GM06990 (cell line): ENCODE measurements at regions not wholly inside any gene's neighbourhood (a gene's known extent, or its start where the extent isn't known, plus 50 kb on each side); places are given as distances from the start of the nearest gene placed in this dataset.

Experiments used
- DNase-seq: peaks from one replicate; pipeline ENCODE4 v3.0.0-alpha.2; 2011; ENCODE audit not compliant: insufficient read length; ENCODE audit errors: extremely low read depth
- H3K27me3 ChIP-seq: replicated peaks from 2 replicates; pipeline ENCODE4 v1.6.0; 2011; ENCODE audit warnings: low read length; ENCODE audit not compliant: control insufficient read depth, insufficient read depth
- H3K36me3 ChIP-seq: 2 replicates; pipeline ENCODE4 v1.5.1; 2011; ENCODE audit warnings: low read length; ENCODE audit not compliant: control insufficient read depth, insufficient read depth
- H3K4me3 ChIP-seq: replicated peaks from 2 replicates; pipeline ENCODE4 v1.5.1; 2011; ENCODE audit warnings: low read depth, mild to moderate bottlenecking, control low read depth, low read length
- CTCF ChIP-seq: IDR thresholded peaks from 2 replicates; pipeline ENCODE4 v1.5.1; 2011; ENCODE audit warnings: low read length, control low read depth, mild to moderate bottlenecking, inconsistent platforms; ENCODE audit not compliant: insufficient read depth, poor library complexity, severe bottlenecking

- TF ChIP-seq CTCF: no peak
- Histone ChIP-seq H3K36me3 (no peaks in the 10 kb centered on the region), H3K4me3 (no peak overlapping the region)
These were observed 193.0 kb upstream of the THSD7B start for GRCh38 chr2:136572335-136572734.

GRCh38 chr2:136557203-136557602 lies 208.1 kb upstream of the THSD7B start:
- DNase-seq: no peak
- H3K27me3 ChIP-seq: no peaks in the 10 kb centered on the region; the same call in 1 of the 2 replicates
- H3K4me3 ChIP-seq: no peak overlapping the region
- no peak for TF ChIP-seq CTCF
- no peaks in the 10 kb centered on the region for H3K36me3 ChIP-seq

More at GRCh38 chr2:136572335-136572734, 193.0 kb upstream of the THSD7B start:
- no peaks in the 10 kb centered on the region; the same call in 1 of the 2 replicates for H3K27me3 ChIP-seq
- DNase-seq: no peak

- no peaks in the 10 kb centered on the region for H3K36me3 ChIP-seq
- no peaks in the 10 kb centered on the region; the same call in 1 of the 2 replicates for H3K27me3 ChIP-seq
- TF ChIP-seq CTCF: no peak
- no peak for DNase-seq
- H3K4me3 ChIP-seq: no peak overlapping the region
These were observed 215.2 kb upstream of the THSD7B start for GRCh38 chr2:136550181-136550580.

GRCh38 chr2:136539355-136539754 lies 226.0 kb upstream of the THSD7B start:
- Histone ChIP-seq H3K27me3 (no peaks in the 10 kb centered on the region), H3K36me3 (no peaks in the 10 kb centered on the region), H3K4me3 (no peak overlapping the region)
- TF ChIP-seq CTCF: no peak
- no peak for DNase-seq

- no peak for DNase-seq
- TF ChIP-seq CTCF: no peak
These were observed 226.9 kb upstream of the THSD7B start for GRCh38 chr2:136538489-136538888.

GRCh38 chr2:136534811-136535210 lies 230.5 kb upstream of the THSD7B start:
- no peaks in the 10 kb centered on the region for H3K36me3 ChIP-seq
- no peak for DNase-seq
- H3K27me3 ChIP-seq: no peaks in the 10 kb centered on the region
- TF ChIP-seq CTCF: no peak
- H3K4me3 ChIP-seq: no peak overlapping the region

More at GRCh38 chr2:136538489-136538888, 226.9 kb upstream of the THSD7B start:
- Histone ChIP-seq H3K4me3 (no peak overlapping the region), H3K36me3 (no peaks in the 10 kb centered on the region), H3K27me3 (no peaks in the 10 kb centered on the region)
